Stimulated activated CD8-positive, alpha-beta memory T cell treated with anti-CD3 and anti-CD28 coated beads, Interleukin-12 subunit alpha, Interleukin-12 subunit beta, amount 100 ng/mL, for 4 hours (primary cell): ENCODE measurements at regions not wholly inside any gene's neighbourhood (a gene's known extent, or its start where the extent isn't known, plus 50 kb on each side); places are given as distances from the start of the nearest gene placed in this dataset.
"Not testable (repeated sequence)": the region's sequence is repeated elsewhere in the genome, so short reads cannot be mapped to it uniquely, and the experiment has no call there.

Experiments used
- DNase-seq: peaks from one replicate; pipeline ENCODE4 v3.0.0-alpha.2; 2020; ENCODE audit warnings: low read depth

DNA sequence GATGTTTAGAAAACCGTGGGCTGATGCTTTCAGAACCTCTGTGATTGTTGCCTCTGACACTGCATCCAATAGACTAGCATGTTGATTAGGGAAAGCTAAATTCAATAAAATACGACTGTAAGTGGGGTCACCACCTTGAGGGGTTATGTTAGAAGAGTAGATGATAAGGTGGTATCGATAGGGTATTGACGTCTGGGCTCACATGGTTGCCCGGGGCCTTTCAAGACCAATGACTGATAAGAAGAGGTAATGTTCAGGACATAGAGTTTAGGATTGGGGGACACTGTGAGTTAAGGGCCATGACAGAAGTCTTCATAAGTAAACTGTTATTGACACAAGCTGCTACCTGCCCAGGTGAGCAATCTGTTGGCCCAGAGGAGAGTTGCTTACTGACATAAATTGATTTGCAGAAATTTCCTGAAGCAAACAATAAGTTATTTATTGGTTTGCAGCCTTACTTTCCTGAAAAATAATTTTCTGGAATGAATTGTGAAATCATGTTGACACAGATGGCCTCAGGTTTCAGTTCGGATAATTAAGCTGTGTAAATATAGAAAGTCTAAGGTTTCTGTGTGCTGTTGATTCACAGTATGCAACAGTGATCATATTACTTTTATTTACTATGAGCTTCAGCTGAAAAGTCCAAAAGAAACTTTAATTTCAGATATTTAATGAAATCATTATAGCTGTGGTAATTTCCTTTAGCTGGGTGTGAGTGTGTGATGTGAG is 289.9 kb upstream of the PRSS16 start:
- DNase-seq, result not testable (repeated sequence)

DNA sequence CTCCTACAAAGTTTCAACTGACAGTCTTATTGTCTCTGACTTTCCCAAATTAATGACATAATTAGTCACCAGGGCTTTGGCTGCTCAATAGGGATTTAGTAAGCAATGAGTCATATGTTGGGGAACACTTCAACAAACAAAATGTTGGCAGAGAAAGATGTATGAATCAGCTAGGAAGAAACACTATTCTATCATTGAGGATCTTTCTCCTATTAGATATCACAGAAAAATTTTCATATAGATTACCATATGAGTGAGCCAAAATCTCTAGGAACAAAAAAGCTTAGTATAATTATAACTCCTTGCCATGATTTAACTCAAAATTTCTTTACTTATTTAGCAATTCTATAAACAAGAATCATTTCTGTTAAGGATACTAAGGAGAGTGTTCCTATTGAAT is 286.3 kb upstream of the PRSS16 start:
- not testable (repeated sequence) for DNase-seq

DNA sequence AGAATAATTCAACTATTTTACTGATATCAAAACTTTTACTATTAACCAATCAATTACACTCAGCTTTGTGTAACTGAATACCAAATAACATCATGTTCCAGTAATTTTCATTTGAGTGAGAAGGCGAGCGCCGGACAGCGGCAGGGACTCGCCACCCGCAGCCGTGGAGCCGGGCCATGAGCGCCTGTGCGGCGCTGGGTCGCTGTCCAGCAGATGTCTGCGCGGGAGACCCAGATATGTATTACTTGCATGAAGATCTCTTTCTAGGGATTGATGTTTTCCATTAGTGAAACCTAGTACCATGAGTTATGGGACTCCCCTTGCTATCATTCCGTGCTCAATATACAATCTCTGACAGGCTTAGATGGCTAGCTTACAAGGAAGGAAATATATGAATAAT is 245.1 kb upstream of the PRSS16 start:
- DNase-seq, result no peak

DNA sequence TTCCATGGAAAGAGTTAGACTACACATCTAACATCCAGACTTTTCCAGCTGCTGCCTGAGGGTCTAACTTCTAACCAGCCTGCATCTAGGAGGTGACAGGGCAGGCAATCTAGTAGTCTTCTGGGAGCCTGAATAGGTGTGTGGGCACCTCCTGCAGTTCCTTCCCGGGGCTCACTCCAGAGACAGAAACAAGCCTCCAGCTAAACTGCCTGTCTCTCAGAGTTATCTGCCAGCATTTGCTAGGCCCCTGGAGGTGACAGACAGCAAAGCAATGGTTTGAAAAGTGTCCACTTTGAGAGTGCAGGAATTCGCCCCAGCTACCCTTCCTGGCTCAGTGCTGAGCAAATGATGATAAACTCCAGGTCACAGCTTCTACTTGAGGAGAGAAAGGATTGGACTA is 240.5 kb upstream of the PRSS16 start:
- no peak for DNase-seq

DNA sequence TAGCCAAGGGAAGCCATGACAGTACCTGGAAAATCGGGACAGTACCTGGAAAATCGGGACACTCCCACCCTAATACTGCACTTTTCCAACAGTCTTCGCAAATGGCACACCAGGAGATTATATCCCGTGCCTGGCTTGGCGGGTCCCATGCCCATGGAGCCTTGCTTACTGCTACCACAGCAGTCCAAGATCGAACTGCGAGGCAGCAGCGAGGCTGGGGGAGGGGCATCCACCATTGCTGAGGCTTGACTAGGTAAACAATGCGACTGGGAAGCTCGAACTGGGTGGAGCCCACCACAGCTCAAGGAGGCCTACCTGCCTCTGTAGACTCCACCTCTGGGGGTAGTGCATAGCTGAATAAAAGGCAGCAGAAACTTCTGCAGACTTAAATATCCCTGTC is 238.9 kb upstream of the PRSS16 start:
- not testable (repeated sequence) for DNase-seq

DNA sequence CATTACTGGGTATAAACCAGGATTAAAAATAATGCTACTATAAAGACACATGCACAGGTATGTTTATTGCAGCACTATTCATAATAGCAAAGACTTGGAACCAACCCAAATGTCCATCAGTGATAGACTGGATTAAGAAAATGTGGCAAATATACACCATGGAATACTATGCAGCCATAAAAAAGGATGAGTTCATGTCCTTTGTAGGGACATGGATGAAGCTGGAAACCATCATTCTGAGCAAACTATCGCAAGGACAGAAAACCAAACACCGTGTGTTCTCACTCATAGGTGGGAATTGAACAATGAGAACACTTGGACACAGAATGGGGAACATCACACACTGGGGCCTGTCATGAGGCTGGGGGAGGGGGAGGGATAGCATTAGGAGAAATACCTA is 233.4 kb upstream of the PRSS16 start:
- not testable (repeated sequence) for DNase-seq

DNA sequence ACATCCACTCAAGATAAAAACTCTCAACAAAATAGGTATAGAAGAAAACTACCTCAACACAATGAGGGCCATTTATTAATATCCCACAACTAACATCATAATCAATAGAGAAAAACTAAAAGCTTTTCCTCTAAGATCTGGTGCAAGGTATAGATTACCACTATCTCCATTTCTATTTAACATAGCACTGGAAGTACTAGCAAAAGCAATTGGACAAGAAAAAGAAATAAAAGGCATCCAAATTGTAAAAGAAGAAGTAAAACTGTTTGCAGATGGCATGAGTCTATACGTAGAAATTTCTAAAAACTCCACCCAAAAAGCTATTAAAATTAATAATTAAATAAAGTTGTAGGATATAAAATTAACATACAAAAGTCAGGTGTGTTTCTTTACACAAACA is 230.8 kb upstream of the PRSS16 start:
- no peak for DNase-seq

DNA sequence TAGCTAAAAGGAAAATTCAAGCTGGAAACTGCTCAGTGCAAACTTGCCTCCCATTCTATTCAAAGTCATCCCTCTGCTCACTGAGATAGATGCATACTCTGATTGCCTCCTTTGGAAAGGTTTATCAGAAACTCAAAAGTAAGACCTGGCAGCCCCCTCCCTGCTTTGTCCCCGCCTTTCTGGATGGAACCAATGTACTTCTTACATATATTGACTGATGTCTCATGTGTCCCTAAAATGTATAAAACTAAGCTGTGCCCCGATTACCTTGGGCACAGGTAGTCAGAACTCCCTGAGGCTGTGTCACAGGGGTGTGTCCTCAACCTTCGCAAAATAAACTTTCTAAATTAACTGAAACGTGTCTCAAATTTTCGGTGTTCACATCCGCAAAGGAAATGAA is 229.1 kb upstream of the PRSS16 start:
- not testable (repeated sequence) for DNase-seq

DNA sequence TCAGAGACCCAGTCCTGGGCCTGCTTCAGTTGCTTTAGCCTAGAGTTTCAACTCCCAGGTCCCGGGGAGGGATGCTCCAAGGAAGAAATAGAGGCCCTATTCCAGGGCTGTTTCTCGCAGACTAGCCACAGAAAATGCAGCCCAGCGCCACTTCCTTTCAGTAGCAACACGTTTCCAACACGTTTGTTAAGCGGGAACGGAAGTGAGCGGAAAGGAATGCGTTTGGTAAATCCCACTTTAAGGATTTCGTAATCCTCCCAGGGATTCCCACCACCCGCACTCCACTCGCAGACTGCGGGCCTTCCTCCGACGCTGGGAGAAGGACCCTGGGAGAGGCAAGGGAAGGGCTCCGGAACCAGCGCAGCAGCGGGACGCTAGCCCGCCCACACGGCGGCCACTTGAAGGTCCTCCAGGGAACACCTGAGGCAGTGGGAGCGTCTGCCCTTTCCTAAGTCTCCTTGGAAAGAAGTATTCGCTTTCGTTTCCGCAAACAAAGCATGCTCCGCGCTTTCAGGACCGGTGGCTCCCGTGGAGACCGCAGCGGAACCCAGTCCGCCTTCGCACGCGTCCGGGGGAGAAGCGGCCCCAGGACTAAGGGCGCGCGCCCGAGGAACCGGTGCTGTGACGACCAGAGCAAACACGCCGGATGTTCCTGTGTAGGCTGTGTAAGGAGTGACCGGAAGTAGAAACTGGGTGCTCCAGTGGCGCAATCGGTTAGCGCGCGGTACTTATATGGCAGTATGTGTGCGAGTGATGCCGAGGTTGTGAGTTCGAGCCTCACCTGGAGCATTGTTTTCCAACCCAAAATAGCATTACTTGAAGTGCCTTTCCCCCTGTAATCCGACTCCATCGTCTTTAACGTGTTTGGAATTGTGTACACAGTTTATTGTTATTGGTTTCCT is 227.6 kb upstream of the PRSS16 start:
- peak; percentile 10 for DNase-seq

DNA sequence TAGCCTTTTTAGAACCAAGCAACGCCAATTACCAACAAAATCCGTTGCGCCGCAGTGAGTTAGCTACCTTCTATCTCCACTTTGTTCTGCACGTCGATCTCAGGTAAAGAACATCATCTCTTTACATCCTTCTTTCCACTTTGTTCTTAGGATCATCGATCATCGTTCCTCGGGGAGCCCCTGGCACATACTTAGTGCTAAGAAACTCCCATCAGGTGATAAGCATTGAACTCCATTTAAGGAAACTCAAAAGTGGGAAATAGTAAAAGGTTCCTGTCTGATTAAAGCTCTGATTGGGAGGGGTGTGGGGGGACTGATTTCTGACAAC is 227.0 kb upstream of the PRSS16 start:
- no peak for DNase-seq

DNA sequence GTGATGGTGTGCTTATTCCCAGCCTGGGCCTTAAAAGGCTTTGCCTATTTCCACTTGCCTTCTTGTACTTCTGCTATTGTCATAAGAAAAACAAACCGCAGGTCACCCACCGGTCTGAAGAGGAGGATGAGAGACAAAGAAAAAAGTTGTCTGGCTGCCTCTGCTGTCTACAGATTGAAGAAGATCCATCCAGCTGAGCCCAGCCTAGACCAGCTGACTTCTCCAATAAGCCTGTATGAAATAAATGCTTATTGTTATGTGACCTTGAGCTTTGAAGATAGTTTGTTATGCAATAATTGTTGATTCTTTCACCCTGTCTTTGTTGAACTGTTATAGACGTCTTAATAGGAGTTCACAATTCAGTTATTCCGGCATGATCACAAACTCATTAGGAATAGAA is 223.8 kb upstream of the PRSS16 start:
- no peak for DNase-seq

DNA sequence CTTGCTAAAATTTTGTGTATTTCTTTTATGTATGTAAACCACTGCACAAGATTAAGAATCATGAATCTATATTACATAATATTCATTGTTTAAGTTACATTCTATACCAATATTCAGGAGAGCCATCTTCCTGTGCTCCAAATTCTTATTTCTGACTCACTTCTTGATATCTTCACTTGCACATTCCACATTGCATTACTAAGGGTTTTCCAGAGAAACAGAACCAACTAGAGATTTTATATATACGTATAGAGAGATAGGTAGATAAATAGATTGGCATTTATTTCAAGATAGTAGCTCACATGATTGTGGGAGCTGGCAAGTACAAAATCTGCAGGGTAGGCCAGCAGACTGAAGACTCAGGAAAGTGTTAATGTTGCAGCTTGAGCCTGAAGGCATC is 222.2 kb upstream of the PRSS16 start:
- DNase-seq, result no peak

DNA sequence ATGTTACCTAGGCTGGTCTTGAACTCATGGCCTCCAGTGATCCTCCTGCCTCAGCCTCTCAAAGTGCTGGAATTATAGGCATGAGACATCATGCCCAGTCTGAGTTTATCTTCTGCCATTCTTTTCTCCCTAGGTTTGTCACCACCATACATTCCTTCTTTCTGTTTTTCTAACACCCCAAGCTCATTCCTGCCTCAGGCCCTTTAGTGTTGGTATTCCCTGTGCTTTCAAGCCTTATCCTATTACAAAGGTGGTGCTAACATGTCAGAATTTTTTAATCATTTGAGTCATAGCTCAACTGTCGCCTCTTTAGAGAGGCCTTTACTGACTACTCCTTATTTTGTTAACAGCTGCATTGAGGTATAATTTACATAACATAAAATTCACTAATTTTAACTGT is 221.1 kb upstream of the PRSS16 start:
- no peak for DNase-seq

DNA sequence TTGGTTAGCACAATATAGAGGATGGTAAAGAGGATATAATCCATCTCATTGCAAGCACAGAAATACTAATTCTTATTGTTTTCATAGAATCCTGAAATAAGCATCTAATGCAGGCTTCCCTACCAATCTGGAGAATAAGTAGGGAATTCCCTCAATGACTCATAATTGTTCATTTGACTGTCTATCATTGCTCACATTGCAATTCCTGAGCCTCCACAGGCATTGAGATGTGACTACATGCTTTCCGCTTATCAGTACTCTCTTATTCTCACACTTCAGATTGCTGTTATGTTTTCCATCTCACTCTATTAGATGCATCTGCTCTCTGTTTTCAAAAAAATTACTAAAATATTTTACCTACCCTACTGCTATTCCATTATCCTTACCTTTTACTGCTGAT is 216.2 kb upstream of the PRSS16 start:
- DNase-seq, result no peak

DNA sequence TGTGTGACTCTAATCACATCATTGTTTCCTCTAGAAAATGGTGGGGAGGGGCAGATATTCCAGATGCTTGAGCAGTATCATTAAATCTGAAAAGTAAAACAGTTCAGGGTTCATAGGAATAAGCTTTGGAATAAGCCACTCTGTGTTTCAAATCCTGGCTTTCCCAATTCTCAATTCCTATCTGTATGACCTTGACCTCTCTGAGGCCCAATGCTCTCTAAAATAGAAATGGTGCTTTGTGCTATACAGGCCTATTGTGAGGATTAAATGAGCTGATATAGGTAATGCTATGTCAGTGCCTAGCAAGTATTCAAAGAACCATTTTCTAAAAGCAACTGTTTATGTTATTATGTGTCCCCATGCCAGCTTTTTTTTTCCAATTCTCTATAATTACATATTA is 209.0 kb upstream of the PRSS16 start:
- DNase-seq, result no peak

DNA sequence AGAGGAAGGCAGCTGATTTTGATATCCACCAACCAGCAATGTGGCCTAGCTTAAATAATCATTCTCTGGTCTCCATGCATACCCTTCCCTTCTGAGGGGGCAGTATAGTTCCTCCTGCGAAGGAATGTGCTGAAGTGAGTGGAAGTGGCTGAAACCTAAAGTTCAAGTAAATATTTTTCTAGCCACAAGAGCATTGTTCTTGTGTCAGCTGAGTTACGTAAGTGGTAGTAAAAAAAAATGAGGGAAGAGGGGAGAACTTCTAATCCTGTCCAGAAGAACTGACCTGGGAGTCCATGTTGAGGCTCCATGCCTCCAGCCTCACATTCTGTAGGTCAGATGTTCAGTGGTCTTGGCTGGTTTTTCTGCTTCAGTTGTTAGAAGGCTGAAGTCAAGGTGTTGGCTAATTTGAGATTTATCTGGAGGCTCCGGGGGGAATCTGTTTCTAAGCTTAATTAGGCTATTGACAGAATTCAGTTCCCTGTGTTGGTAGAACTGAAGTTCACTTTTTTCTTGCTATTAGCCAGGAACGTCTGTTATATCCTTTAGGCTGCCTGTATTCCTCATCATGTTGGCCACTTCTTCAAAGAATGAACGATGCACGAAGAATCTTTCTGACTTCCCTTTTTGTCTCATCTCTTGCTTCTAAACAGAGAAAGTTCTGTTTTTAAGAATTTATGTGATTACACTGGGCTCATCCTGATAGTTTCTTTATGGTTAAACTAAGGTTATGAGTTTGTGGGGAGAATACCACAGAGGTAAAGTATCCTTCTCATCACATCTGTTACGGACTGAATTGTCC is 207.1 kb upstream of the PRSS16 start:
- no peak for DNase-seq

DNA sequence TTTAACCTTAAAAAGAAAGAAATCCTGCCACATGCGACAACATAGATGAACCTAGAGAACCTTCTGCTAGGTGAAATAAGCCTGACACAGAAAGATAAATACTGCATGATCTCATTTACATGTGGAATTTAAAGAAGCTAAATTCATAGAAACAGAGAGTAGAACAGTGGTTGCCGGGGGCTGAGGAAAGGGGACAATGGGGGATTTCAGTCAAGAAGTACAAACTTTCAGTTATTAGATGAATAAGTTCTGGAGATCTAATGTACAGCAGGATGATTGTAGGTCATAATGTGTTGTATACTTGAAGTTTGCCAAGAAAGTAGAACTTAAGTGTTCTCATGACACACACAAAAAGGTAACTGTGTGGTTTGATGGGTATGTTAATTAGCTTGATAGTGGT is 204.3 kb upstream of the PRSS16 start:
- no peak for DNase-seq

DNA sequence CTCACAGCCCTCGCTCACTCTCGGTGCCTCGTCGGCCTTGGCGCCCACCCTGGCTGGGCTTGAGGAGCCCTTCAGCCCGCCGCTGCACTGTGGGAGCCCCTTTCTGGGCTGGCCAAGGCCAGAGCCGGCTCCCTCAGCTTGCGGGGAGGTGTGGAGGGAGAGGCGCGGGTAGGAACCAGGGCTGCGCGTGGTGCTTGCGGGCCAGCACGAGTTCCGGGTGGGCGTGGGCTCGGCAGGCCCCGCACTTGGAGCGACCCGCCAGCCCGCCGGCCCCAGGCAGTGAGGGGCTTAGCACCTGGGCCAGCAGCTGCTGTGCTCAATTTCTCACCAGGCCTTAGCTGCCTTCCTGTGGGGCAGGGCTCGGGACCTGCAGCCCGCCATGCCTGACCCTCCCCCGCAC is 202.4 kb upstream of the PRSS16 start:
- DNase-seq, result not testable (repeated sequence)

DNA sequence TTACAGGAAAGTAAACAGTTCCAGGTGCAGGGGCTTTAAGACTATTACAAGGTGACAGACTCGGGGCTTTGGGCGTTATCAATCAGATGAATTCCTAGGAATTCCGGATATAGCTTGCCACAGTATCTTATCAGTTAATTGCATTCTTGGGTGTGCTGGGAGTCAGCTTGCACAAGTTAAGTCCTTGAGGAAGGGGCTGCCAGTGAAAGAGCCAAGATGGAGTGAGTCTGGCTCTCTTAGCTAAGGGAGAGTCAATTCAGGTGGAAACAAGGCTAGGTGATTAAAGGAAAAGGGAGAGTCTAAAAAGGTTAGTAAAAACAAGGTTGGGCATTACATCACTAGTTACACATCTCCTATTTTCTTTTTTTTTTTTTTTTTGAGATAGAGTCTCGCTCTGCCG is 199.8 kb upstream of the PRSS16 start:
- not testable (repeated sequence) for DNase-seq

DNA sequence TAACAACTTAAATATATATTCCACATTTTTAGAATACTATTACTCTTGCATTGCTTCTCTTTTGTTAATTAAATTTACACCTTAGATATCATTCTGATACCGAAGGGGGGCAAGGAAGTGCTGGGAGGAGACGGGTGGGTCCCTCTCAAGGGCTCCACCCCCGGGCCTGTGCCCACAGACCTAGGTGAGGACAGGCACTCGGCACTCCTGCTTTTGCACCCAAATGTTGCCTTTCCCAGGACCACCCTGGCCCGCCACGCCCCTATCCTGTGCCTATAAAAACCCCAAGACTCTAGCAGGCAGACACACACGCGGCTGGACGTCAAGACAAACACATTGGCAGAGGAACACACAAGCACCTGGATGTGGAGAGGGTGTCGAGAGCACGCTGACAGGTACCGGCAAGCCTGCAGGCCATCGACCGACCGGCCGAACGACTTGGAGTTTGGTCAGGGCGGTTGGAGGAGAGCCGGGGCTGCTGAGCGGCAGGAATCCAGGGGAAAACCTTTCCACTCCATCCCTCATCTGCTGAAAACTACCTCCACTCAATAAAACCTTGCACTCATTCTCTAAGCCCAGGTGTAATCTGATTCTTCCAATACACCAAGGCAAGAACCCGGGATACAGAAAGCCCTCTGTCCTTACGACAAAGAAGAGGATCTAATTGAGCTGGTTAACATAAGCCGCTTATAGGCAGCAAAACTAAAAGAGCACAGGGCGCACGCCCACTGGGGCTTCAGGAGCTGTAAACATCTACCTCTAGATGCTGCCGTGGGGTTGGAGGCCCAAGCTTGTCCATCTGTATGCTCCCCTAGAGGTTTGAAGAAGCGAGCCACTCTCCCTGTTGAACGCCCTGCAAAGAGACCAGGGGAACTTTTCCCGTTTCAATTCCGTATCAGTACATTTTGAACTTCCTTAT is 197.4 kb upstream of the PRSS16 start:
- no peak for DNase-seq

DNA sequence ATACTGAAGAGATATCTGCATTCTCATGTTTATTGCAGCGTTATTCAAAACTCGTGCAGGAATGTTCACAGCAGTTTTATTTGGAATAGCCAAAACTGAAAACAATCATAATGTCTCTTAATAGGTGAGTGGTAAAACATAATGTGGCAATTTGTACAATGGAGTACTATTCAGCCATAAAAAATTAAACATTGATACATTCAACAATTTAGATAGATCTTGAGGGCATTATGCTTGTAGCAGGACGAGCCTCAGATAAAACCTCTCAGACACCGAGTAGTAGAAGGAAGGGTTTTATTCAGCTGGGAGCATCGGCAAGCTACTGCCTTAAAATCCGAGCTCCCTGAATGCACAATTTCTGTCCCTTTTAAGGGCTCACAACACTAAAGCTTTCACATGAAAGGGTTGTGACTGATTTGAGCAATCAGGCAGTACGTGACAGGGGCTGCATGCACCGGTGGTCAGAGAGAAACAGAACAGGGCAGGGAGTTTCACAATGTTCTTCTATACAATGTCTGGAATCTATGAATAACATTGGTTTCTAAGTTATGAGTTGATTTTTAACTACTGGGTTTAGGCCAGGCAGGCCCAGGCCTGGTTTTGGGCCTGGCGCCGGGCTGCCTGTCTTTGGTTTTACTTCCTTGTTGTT is 195.3 kb upstream of the PRSS16 start:
- not testable (repeated sequence) for DNase-seq
